Trophoblast cell (in vitro differentiated cells and primary cell): ENCODE measurements at regions not wholly inside any gene's neighbourhood (a gene's known extent, or its start where the extent isn't known, plus 50 kb on each side); places are given as distances from the start of the nearest gene placed in this dataset.

Source experiments
- DNase-seq, 2 donors: peaks; one replicate each; pipeline ENCODE4 v3.0.0-alpha.2; 2016
- H2AFZ ChIP-seq: 2 replicates; pipeline ENCODE4 v1.6.1; 2013; ENCODE audit warnings: low read length, moderate library complexity, mild to moderate bottlenecking; ENCODE audit not compliant: insufficient read depth, poor library complexity
- H2AK5ac ChIP-seq: 2 replicates; pipeline ENCODE4 v1.6.1; 2013; ENCODE audit warnings: mild to moderate bottlenecking, low read length
- H2BK120ac ChIP-seq: 2 replicates; pipeline ENCODE4 v1.6.1; 2013; ENCODE audit warnings: low read length, mild to moderate bottlenecking, moderate library complexity; ENCODE audit not compliant: insufficient read depth, poor library complexity
- H2BK12ac ChIP-seq: 2 replicates; pipeline ENCODE4 v1.6.1; 2013; ENCODE audit warnings: mild to moderate bottlenecking, low read length, moderate library complexity
- H2BK5ac ChIP-seq: 2 replicates; pipeline ENCODE4 v1.6.1; 2013; ENCODE audit warnings: low read length, low read depth, moderate library complexity, mild to moderate bottlenecking; ENCODE audit not compliant: poor library complexity
- H3K14ac ChIP-seq: 2 replicates; pipeline ENCODE4 v1.6.1; 2013; ENCODE audit warnings: mild to moderate bottlenecking, low read length
- H3K18ac ChIP-seq: 2 replicates; pipeline ENCODE4 v1.6.1; 2013; ENCODE audit warnings: mild to moderate bottlenecking, low read length
- H3K23ac ChIP-seq: 2 replicates; pipeline ENCODE4 v1.6.1; 2013; ENCODE audit warnings: low read length
- H3K27ac ChIP-seq: 2 replicates; pipeline ENCODE4 v1.5.1; 2013; ENCODE audit warnings: low read depth, mild to moderate bottlenecking, inconsistent platforms, low read length, moderate library complexity
- H3K27me3 ChIP-seq: 2 replicates; pipeline ENCODE4 v1.6.1; 2013; ENCODE audit warnings: inconsistent platforms, mild to moderate bottlenecking, low read length, moderate library complexity; ENCODE audit not compliant: insufficient read depth
- H3K36me3 ChIP-seq, 2 experiments: 1 replicate in 1 of 2; 2 replicates in 1 of 2; pipeline ENCODE4 v1.6.1; 2013; ENCODE audit warnings: low read length in 2 of 2, mild to moderate bottlenecking in 2 of 2, moderate library complexity in 1 of 2; ENCODE audit not compliant: insufficient read depth in 2 of 2, control insufficient read depth in 1 of 2
- H3K4ac ChIP-seq: 2 replicates; pipeline ENCODE4 v1.6.1; 2013; ENCODE audit warnings: low read depth, mild to moderate bottlenecking, low read length, moderate library complexity
- H3K4me1 ChIP-seq, 2 experiments: 1 replicate in 1 of 2; 2 replicates in 1 of 2; pipeline ENCODE4 v1.6.1; 2013; ENCODE audit warnings: low read length in 2 of 2, mild to moderate bottlenecking in 2 of 2, moderate library complexity in 1 of 2; ENCODE audit not compliant: insufficient read depth in 2 of 2, control insufficient read depth in 1 of 2
- H3K4me2 ChIP-seq: 2 replicates; pipeline ENCODE4 v1.6.1; 2013; ENCODE audit warnings: inconsistent platforms, mild to moderate bottlenecking, low read length, moderate library complexity
- H3K4me3 ChIP-seq: 2 replicates; pipeline ENCODE4 v1.5.1; 2013; ENCODE audit warnings: mild to moderate bottlenecking, low read depth, low read length, inconsistent platforms
- H3K79me1 ChIP-seq: one replicate; pipeline ENCODE4 v1.6.1; 2013; ENCODE audit warnings: low read length
- H3K79me2 ChIP-seq: 2 replicates; pipeline ENCODE4 v1.6.1; 2013; ENCODE audit warnings: low read length, mild to moderate bottlenecking; ENCODE audit not compliant: control insufficient read depth, insufficient read depth, poor library complexity
- H3K9ac ChIP-seq: 2 replicates; pipeline ENCODE4 v1.6.1; 2013; ENCODE audit warnings: mild to moderate bottlenecking, low read length
- H3K9me3 ChIP-seq: 2 replicates; pipeline ENCODE4 v1.6.1; 2013; ENCODE audit warnings: low read depth, mild to moderate bottlenecking, control low read depth, inconsistent platforms, low read length; ENCODE audit not compliant: insufficient read depth
- H4K12ac ChIP-seq: 2 replicates; pipeline ENCODE4 v1.6.1; 2013; ENCODE audit warnings: low read depth, mild to moderate bottlenecking, low read length, moderate library complexity
- H4K8ac ChIP-seq: 2 replicates; pipeline ENCODE4 v1.6.1; 2013; ENCODE audit warnings: low read depth, mild to moderate bottlenecking, low read length, moderate library complexity
- H4K91ac ChIP-seq: one replicate; pipeline ENCODE4 v1.6.1; 2013; ENCODE audit warnings: low read depth, mild to moderate bottlenecking, low read length, moderate library complexity
- WGBS: extraction: QIAGEN DNeasy Blood & Tissue Kit; methylation state at CpG from one replicate; pipeline ENCODE4 v1.1.7; 2013; ENCODE audit warnings: missing lambda C conversion rate; ENCODE audit not compliant: insufficient read length, insufficient coverage; ENCODE audit errors: extremely low coverage; 5-methylcytosine and 5-hydroxymethylcytosine counted together

DNA sequence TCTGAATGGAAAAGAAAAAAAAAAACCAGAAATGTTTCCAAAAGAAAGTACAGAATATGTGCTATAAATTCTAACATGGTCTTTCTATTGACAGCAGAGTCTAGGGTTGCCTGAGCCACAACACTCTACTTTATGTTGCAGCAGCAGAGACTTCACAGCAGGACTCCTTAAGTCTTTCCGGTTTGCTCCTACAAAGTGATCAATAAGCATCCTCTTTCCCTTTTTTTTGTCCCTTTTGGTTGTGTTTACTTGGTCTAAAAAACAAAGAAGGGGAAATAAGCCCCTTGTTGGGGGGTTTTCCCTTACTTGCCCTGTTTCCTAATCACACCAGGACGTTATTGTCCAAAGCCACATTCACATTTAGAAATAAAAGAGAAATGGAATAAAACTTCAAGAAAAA lies 163.1 kb upstream of the MPPED2 start:
- H3K9ac ChIP-seq: no peak overlapping the region
- no peak overlapping the region for H3K27ac ChIP-seq
- H4K8ac ChIP-seq: no peak overlapping the region
- no peak overlapping the region for H4K12ac ChIP-seq
- H3K4me1 ChIP-seq: no peaks in the 10 kb centered on the region
- H2AK5ac ChIP-seq: no peak overlapping the region
- H3K14ac ChIP-seq: no peak overlapping the region
- H3K79me1 ChIP-seq: no peaks in the 10 kb centered on the region
- no peak overlapping the region for H3K23ac ChIP-seq
- no peaks in the 10 kb centered on the region for H3K79me2 ChIP-seq
- H3K4ac ChIP-seq: no peak overlapping the region
- no peak overlapping the region for H3K4me2 ChIP-seq
- H3K18ac ChIP-seq: no peak overlapping the region
- DNase-seq: no peak
- H2BK120ac ChIP-seq: no peak overlapping the region
- H3K9me3 ChIP-seq: no peaks in the 10 kb centered on the region
- no peak overlapping the region for H2AFZ ChIP-seq
- no peak overlapping the region for H4K91ac ChIP-seq
- H3K27me3 ChIP-seq: no peaks in the 10 kb centered on the region
- H3K4me3 ChIP-seq: no peak overlapping the region
- H2BK5ac ChIP-seq: no peak overlapping the region
- H2BK12ac ChIP-seq: no peak overlapping the region
- WGBS: no CpG with 5 or more reads among the region's 2 CpGs
- H3K36me3 ChIP-seq: no peaks in the 10 kb centered on the region

DNA sequence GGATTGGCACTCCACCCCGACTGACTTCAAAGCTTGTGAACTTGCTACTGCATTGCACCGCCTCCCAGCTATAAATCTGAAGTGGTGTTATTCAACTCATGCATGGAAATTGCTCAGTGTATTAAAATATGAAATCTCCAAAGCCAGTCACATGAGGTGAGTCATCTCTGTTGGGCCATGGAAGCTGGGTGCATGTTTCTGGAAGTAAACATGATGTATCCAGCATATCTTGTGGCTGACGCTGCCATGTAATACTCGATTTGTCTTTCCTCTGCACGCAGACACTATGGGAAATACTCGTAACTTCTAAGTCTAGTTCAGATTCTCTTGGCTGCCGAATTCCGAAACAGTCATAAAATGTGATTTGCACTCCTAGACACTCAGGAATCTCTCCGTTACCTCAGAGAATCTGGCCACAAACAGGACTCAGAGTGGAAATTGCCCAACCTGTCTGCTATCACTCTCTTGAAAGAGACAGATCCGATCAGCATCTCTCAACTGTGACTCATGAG lies 154.9 kb upstream of the MPPED2 start:
- Histone ChIP-seq H3K9me3 (no peaks in the 10 kb centered on the region), H2BK5ac (no peak overlapping the region), H3K79me1 (peaks cover 2% of the 10 kb centered on the region), H3K79me2 (no peaks in the 10 kb centered on the region), H4K91ac (no peak overlapping the region), H3K14ac (no peak overlapping the region), H3K23ac (no peak overlapping the region), H3K4ac (no peak overlapping the region), H4K12ac (no peak overlapping the region), H3K4me1 (peaks cover 3 to 4% of the 10 kb centered on the region in 2 experiments), H3K27ac (peak overlapping the region; percentile 62), H3K9ac (no peak overlapping the region), H2BK120ac (no peak overlapping the region), H2AFZ (no peak overlapping the region), H4K8ac (no peak overlapping the region), H2BK12ac (no peak overlapping the region), H3K4me3 (no peak overlapping the region), H3K18ac (no peak overlapping the region), H3K4me2 (no peak overlapping the region), H3K27me3 (no peaks in the 10 kb centered on the region), H2AK5ac (no peak overlapping the region), H3K36me3 (no peaks in the 10 kb centered on the region)
- peak; percentile 82 to 91 for DNase-seq
- WGBS: no CpG with 5 or more reads among the region's 10 CpGs

DNA sequence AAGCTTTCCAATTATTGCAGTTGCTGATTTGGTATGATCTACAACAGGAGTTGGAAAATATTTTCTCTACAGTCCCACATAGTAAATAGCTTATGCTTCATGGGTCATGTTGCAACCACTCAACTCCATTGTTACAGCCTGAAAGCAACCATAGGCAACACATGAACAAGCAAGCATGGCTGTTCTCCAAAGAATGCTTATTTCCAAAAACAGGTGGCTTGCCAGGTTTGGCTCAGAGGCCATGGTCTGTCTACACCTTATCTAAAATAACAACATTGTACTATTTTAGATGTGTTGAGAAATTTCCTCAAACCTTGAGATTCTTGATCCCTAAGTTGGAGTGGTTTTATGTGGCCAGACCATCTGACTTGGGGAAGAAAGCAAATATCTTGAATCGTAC lies 153.9 kb upstream of the MPPED2 start:
- Histone ChIP-seq H3K4me2 (no peak overlapping the region), H3K18ac (no peak overlapping the region), H2BK12ac (peak overlapping the region; percentile 80), H3K9me3 (no peaks in the 10 kb centered on the region), H2AK5ac (peak overlapping the region; percentile 69), H3K9ac (no peak overlapping the region), H3K79me1 (peaks cover 2% of the 10 kb centered on the region), H3K79me2 (no peaks in the 10 kb centered on the region), H2BK120ac (peak overlapping the region; percentile 51), H3K23ac (no peak overlapping the region), H3K14ac (no peak overlapping the region), H2BK5ac (no peak overlapping the region), H3K27me3 (no peaks in the 10 kb centered on the region), H3K4ac (no peak overlapping the region), H4K91ac (peak overlapping the region; percentile 37), H3K27ac (no peak overlapping the region), H4K8ac (no peak overlapping the region), H4K12ac (no peak overlapping the region), H3K36me3 (no peaks in the 10 kb centered on the region), H3K4me1 (peaks cover 3 to 4% of the 10 kb centered on the region in 2 experiments), H3K4me3 (no peak overlapping the region), H2AFZ (no peak overlapping the region)
- DNase-seq: peak in 1 of 2 donors; percentile 9
- WGBS: no CpG with 5 or more reads among the region's 1 CpG

DNA sequence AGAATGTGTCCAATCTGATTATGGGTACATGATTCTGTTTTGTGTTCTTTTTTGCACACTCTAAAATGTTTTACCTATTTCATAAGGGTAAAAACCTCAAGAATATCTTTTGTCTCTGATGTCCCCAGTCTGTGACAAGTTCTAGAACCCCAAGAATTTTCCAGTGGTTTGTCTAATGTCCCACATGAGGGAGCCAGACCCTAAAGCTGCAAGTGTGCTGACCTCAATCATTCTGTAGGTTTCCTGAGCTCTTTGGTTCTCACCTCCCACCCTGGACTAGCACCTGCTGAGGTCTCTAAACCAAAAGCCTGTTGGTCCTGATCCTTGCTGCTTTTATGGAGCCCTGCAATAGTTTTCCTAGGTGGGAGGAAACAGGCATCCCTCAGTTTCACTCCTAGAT lies 149.8 kb upstream of the MPPED2 start:
- no peak for DNase-seq
- Histone ChIP-seq H3K36me3 (no peaks in the 10 kb centered on the region), H3K4me3 (no peak overlapping the region), H2BK120ac (no peak overlapping the region), H2AFZ (no peak overlapping the region), H2BK5ac (no peak overlapping the region), H3K4me1 (peaks cover 2% of the 10 kb centered on the region in 2 experiments), H4K91ac (no peak overlapping the region), H3K4me2 (no peak overlapping the region), H3K18ac (no peak overlapping the region), H3K79me2 (no peaks in the 10 kb centered on the region), H4K8ac (no peak overlapping the region), H3K9ac (peak overlapping the region; percentile 22), H3K79me1 (peaks cover 2% of the 10 kb centered on the region), H4K12ac (no peak overlapping the region), H2BK12ac (no peak overlapping the region), H3K4ac (no peak overlapping the region), H3K27me3 (no peaks in the 10 kb centered on the region), H3K14ac (no peak overlapping the region), H3K9me3 (no peaks in the 10 kb centered on the region), H2AK5ac (no peak overlapping the region), H3K23ac (no peak overlapping the region), H3K27ac (no peak overlapping the region)
